ENCODE measurements at regions not wholly inside any gene's neighbourhood (a gene's known extent, or its start where the extent isn't known, plus 50 kb on each side); places are given as distances from the start of the nearest gene placed in this dataset.

DNA sequence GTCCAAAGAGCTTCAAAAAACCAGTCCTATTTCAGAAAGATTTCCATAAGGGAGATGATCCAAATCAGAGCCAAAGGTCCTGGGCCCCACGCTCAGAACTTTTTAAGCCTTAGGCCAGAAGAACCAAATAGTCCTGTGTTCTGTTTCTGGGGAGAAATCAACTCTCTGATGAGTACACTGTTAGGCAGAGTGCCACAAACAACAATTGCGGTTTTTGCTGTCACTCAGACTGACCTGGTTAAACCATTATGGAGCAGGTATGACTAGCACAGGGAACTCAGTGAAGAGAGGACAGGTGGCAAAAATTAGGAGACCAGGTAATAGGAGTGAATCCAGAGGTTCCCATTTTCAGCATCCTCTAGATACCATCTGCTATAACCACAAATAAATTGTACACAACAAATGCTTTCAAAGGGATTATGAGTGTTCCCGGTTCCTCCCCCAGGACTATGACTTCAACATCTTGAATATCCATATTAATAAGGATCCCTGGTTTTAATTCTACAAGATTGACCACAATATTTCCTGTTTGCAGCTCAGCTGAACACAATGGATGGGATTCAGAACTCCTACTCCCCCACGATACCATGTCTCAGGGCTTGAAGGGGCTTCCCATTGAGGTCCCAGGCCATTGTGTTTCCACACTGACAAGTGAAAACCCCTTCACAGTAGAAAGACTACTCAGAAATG lies 52.1 kb upstream of the FREM1 start:
- Histone ChIP-seq H3K9me2 (ENCODE audit: insufficient read depth, low read length) (no peaks in the 10 kb centered on the region), H2AFZ (ENCODE audit: low read length) (no peak overlapping the region), H3K27ac (ENCODE audit: low read depth, low read length, poor library complexity, severe bottlenecking) (no peak overlapping the region), H3K36me3 (ENCODE audit: insufficient read depth, low read length) (no peaks in the 10 kb centered on the region), H3K4me3 (ENCODE audit: low read depth, low read length, poor library complexity, severe bottlenecking) (no peak overlapping the region), H3K79me2 (ENCODE audit: insufficient read depth, low read depth, low read length) (no peaks in the 10 kb centered on the region), H3K4me1 (ENCODE audit: insufficient read depth, low read length, poor library complexity, severe bottlenecking) (no peaks in the 10 kb centered on the region), H3K9me3 (ENCODE audit: low read length) (no peaks in the 10 kb centered on the region), H4K20me1 (ENCODE audit: insufficient read depth, low read length) (no peaks in the 10 kb centered on the region), H3K4me2 (ENCODE audit: low read length) (no peak overlapping the region)
- BruUV-seq (replicated peaks): no TSS peak
- TF ChIP-seq, protein P1, sequence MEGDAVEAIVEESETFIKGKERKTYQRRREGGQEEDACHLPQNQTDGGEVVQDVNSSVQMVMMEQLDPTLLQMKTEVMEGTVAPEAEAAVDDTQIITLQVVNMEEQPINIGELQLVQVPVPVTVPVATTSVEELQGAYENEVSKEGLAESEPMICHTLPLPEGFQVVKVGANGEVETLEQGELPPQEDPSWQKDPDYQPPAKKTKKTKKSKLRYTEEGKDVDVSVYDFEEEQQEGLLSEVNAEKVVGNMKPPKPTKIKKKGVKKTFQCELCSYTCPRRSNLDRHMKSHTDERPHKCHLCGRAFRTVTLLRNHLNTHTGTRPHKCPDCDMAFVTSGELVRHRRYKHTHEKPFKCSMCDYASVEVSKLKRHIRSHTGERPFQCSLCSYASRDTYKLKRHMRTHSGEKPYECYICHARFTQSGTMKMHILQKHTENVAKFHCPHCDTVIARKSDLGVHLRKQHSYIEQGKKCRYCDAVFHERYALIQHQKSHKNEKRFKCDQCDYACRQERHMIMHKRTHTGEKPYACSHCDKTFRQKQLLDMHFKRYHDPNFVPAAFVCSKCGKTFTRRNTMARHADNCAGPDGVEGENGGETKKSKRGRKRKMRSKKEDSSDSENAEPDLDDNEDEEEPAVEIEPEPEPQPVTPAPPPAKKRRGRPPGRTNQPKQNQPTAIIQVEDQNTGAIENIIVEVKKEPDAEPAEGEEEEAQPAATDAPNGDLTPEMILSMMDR (conservative IDR thresholded peaks at IDR 0.05; ENCODE audit: low read length): no peak
- no peak for TF ChIP-seq EZH2phosphoT487 (IDR thresholded peaks at IDR 0.05; ENCODE audit: borderline replicate concordance, low read depth, low read length)
- no peak for DNase-seq (ENCODE audit: low spot score)
- POLR2A ChIA-PET: interaction anchor here (0.7 kb wide), 1 partner anchor 51 kb away, joined by 3 read pairs; no protein-coding TSS in a partner anchor
- intact Hi-C loops (cut with micrococcal nuclease; ENCODE audit: unreplicated experiment): no loop called here
- CTCF ChIA-PET (ENCODE audit: unreplicated experiment): no interaction called here

- no peak for DNase-seq (ENCODE audit: low spot score)
- POLR2A ChIA-PET: interaction anchor here (0.7 kb wide), 1 partner anchor 52 kb away, joined by 3 read pairs; no protein-coding TSS in a partner anchor
These were observed 51.3 kb upstream of the FREM1 start for GRCh38 chr9:14961372-14962068.

More at GRCh38 chr9:14961372-14962068, 51.3 kb upstream of the FREM1 start:
- BruUV-seq (replicated peaks): no TSS peak
- intact Hi-C loops (cut with micrococcal nuclease; ENCODE audit: unreplicated experiment): no loop called here
- Histone ChIP-seq H3K4me2 (ENCODE audit: low read length) (no peak overlapping the region), H2AFZ (ENCODE audit: low read length) (0 out of 2 replicates have a peak overlapping the region, but pooled peaks have one; percentile 22), H3K36me3 (ENCODE audit: insufficient read depth, low read length) (no peaks in the 10 kb centered on the region), H3K27ac (ENCODE audit: low read depth, low read length, poor library complexity, severe bottlenecking) (no peak overlapping the region), H4K20me1 (ENCODE audit: insufficient read depth, low read length) (no peaks in the 10 kb centered on the region), H3K9me2 (ENCODE audit: insufficient read depth, low read length) (no peaks in the 10 kb centered on the region), H3K79me2 (ENCODE audit: insufficient read depth, low read depth, low read length) (no peaks in the 10 kb centered on the region), H3K9me3 (ENCODE audit: low read length) (no peaks in the 10 kb centered on the region), H3K4me3 (ENCODE audit: low read depth, low read length, poor library complexity, severe bottlenecking) (no peak overlapping the region), H3K4me1 (ENCODE audit: insufficient read depth, low read length, poor library complexity, severe bottlenecking) (no peaks in the 10 kb centered on the region)
- CTCF ChIA-PET (ENCODE audit: unreplicated experiment): no interaction called here
- TF ChIP-seq, protein P1 (conservative IDR thresholded peaks at IDR 0.05; ENCODE audit: low read length): no peak
- no peak for TF ChIP-seq EZH2phosphoT487 (IDR thresholded peaks at IDR 0.05; ENCODE audit: borderline replicate concordance, low read depth, low read length)

Data from OCI-LY7 (cell line).